ENCODE measurements at regions not wholly inside any gene's neighbourhood (a gene's known extent, or its start where the extent isn't known, plus 50 kb on each side); places are given as distances from the start of the nearest gene placed in this dataset.

- DNase-seq (ENCODE audit: insufficient read length, low spot score) (no peak), FAIRE-seq (no peak)
- no peak for TF ChIP-seq POU2F2 (IDR thresholded peaks at IDR 0.05; ENCODE audit: low read depth, low read length)
- TF ChIP-seq PAX5 (IDR thresholded peaks at IDR 0.05; ENCODE audit: insufficient read depth, low read length, severe bottlenecking): no peak
- TF ChIP-seq SPI1 (IDR thresholded peaks at IDR 0.05; ENCODE audit: low read depth, low read length): no peak
- TF ChIP-seq TAF1 (IDR thresholded peaks at IDR 0.05; ENCODE audit: low read depth, low read length): no peak
- no peak for TF ChIP-seq POLR2AphosphoS5 (IDR thresholded peaks at IDR 0.05; ENCODE audit: low read depth, low read length)
- TF ChIP-seq POLR2A (IDR thresholded peaks at IDR 0.05; ENCODE audit: low read depth, low read length): no peak
Observed at GRCh38 chr2:22213237-22213636, 1089.5 kb downstream of the TDRD15 start.

DNA sequence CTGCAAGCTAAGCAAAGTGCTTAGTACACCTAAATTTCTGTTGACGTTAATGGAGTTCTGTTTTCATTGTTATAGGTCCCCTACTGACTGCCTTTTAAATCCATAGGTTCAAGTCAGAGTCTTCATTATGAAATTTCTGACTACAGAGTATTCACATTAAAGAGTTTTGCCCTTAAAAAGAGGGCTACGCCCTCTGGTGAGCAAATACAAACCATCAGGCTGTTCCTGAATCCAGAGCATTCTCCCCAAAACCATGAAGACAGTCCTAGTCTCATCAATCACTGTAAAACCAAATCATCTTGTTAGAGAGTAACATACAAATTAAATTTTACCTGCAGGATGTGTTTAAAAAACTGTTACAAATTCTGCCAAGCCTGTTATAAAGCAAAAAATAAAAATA is 1091.7 kb downstream of the TDRD15 start:
- no peak for TF ChIP-seq TAF1 (IDR thresholded peaks at IDR 0.05; ENCODE audit: low read depth, low read length)
- no peak for TF ChIP-seq SPI1 (IDR thresholded peaks at IDR 0.05; ENCODE audit: low read depth, low read length)
- DNase-seq (ENCODE audit: insufficient read length, low spot score) (no peak), FAIRE-seq (no peak)

DNA sequence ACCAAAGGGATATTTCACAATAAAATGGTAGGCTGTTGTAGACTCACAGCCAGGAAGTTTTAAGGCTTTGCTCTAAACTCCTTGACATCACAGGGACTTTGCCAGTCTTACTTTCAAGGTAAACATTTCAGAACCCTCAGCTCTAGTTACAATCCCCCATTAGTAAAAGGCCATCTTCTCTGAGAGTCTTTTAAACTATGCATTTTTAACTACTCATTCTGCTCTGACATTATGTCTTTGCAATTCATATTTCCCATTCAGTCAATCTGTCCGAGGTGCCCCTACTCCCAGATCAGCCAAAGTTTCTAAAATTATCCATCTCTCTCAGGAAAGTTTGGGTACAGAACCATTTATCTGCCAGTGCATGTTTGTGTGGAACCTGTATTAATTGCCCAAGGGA is 1094.1 kb downstream of the TDRD15 start:
- FAIRE-seq: no peak
- DNase-seq (ENCODE audit: insufficient read length, low spot score): no peak
- TF ChIP-seq POLR2AphosphoS5 (IDR thresholded peaks at IDR 0.05; ENCODE audit: low read depth, low read length): no peak
- no peak for TF ChIP-seq TAF1 (IDR thresholded peaks at IDR 0.05; ENCODE audit: low read depth, low read length)
- TF ChIP-seq POLR2A (IDR thresholded peaks at IDR 0.05; ENCODE audit: low read depth, low read length): no peak
- no peak for TF ChIP-seq SPI1 (IDR thresholded peaks at IDR 0.05; ENCODE audit: low read depth, low read length)
- no peak for TF ChIP-seq PAX5 (IDR thresholded peaks at IDR 0.05; ENCODE audit: insufficient read depth, low read length, severe bottlenecking)
- TF ChIP-seq POU2F2 (IDR thresholded peaks at IDR 0.05; ENCODE audit: low read depth, low read length): no peak

- DNase-seq (ENCODE audit: insufficient read length, low spot score) (no peak), FAIRE-seq (no peak)
- TF ChIP-seq TAF1 (IDR thresholded peaks at IDR 0.05; ENCODE audit: low read depth, low read length) (no peak), POU2F2 (IDR thresholded peaks at IDR 0.05; ENCODE audit: low read depth, low read length) (no peak), PAX5 (IDR thresholded peaks at IDR 0.05; ENCODE audit: insufficient read depth, low read length, severe bottlenecking) (no peak), SPI1 (IDR thresholded peaks at IDR 0.05; ENCODE audit: low read depth, low read length) (no peak), POLR2AphosphoS5 (IDR thresholded peaks at IDR 0.05; ENCODE audit: low read depth, low read length) (no peak), POLR2A (IDR thresholded peaks at IDR 0.05; ENCODE audit: low read depth, low read length) (no peak)
Observed at GRCh38 chr2:22221006-22221405, 1097.2 kb downstream of the TDRD15 start.

DNA sequence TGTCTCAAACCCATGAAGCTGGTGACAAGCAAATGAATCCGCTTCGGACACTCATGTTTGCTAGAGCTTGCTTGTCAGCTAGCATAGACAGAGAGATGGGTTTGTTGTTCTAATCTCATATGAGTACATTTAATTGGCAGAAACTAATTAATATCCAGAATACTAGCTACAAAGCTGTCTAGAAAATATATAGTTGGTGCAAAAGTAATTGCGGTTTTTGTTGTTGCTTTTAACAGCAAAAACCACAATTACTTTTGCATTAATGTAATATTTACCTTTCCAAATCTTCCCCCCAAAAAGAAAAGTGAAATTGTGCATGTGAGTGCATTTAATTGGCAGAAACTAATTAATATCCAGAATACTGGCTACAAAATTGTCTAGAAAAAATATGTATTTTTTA is 1115.2 kb downstream of the TDRD15 start:
- no peak for FAIRE-seq
- DNase-seq (ENCODE audit: insufficient read length, low spot score): no peak
- TF ChIP-seq TAF1 (IDR thresholded peaks at IDR 0.05; ENCODE audit: low read depth, low read length) (no peak), PAX5 (IDR thresholded peaks at IDR 0.05; ENCODE audit: insufficient read depth, low read length, severe bottlenecking) (no peak), POLR2AphosphoS5 (IDR thresholded peaks at IDR 0.05; ENCODE audit: low read depth, low read length) (no peak), POLR2A (IDR thresholded peaks at IDR 0.05; ENCODE audit: low read depth, low read length) (no peak), POU2F2 (IDR thresholded peaks at IDR 0.05; ENCODE audit: low read depth, low read length) (no peak), SPI1 (IDR thresholded peaks at IDR 0.05; ENCODE audit: low read depth, low read length) (no peak)

DNA sequence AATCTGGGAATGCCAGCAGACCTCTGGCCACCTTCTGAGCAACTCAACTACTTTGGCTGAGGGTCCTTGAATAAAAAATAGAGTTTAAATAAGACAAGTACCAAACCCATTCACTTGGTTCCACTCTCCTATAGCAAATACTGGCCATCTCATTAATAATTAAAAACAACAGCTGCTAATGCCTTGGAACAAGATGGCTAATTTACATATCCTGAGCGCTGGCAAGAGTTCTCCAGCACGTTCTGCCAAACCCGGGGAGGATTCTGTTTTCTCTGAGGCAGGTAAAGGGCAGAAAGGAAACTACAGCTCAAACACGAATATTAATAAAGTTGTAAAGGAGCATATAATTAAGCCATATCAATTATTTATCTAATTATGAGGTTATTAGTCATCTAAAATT is 1123.7 kb downstream of the TDRD15 start:
- no peak for TF ChIP-seq PAX5 (IDR thresholded peaks at IDR 0.05; ENCODE audit: insufficient read depth, low read length, severe bottlenecking)
- no peak for TF ChIP-seq POU2F2 (IDR thresholded peaks at IDR 0.05; ENCODE audit: low read depth, low read length)
- TF ChIP-seq POLR2A (IDR thresholded peaks at IDR 0.05; ENCODE audit: low read depth, low read length): no peak
- no peak for TF ChIP-seq TAF1 (IDR thresholded peaks at IDR 0.05; ENCODE audit: low read depth, low read length)
- no peak for TF ChIP-seq SPI1 (IDR thresholded peaks at IDR 0.05; ENCODE audit: low read depth, low read length)
- no peak for TF ChIP-seq POLR2AphosphoS5 (IDR thresholded peaks at IDR 0.05; ENCODE audit: low read depth, low read length)
- FAIRE-seq (no peak), DNase-seq (ENCODE audit: insufficient read length, low spot score) (no peak)

- FAIRE-seq: no peak
- no peak for TF ChIP-seq POLR2A (IDR thresholded peaks at IDR 0.05; ENCODE audit: low read depth, low read length)
- no peak for TF ChIP-seq SPI1 (IDR thresholded peaks at IDR 0.05; ENCODE audit: low read depth, low read length)
- no peak for TF ChIP-seq PAX5 (IDR thresholded peaks at IDR 0.05; ENCODE audit: insufficient read depth, low read length, severe bottlenecking)
- no peak for TF ChIP-seq TAF1 (IDR thresholded peaks at IDR 0.05; ENCODE audit: low read depth, low read length)
- TF ChIP-seq POLR2AphosphoS5 (IDR thresholded peaks at IDR 0.05; ENCODE audit: low read depth, low read length): no peak
- TF ChIP-seq POU2F2 (IDR thresholded peaks at IDR 0.05; ENCODE audit: low read depth, low read length): no peak
- DNase-seq (ENCODE audit: insufficient read length, low spot score): no peak
Observed at GRCh38 chr2:22248851-22249250, 1125.1 kb downstream of the TDRD15 start.

DNA sequence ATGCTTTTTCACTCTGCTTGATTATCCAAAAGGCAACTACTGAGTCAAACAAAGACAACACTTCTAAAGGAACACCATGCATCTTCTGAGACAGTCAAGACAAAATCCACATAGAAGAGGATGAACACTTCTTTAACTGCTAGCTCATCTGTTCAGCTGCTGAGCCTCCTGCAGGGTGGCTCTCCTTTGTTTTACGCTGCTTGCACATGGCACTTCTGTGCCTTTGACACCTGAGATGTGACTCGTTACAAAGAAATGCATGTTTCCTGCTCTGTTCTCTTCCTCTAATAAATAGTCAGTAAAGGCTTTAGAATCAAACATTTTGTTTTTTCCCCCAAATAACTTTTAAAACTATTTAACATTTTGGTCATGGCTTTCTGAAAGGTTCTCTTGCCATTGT is 1129.4 kb downstream of the TDRD15 start:
- FAIRE-seq (no peak), DNase-seq (ENCODE audit: insufficient read length, low spot score) (no peak)
- no peak for TF ChIP-seq SPI1 (IDR thresholded peaks at IDR 0.05; ENCODE audit: low read depth, low read length)
- TF ChIP-seq PAX5 (IDR thresholded peaks at IDR 0.05; ENCODE audit: insufficient read depth, low read length, severe bottlenecking): no peak
- no peak for TF ChIP-seq TAF1 (IDR thresholded peaks at IDR 0.05; ENCODE audit: low read depth, low read length)

DNA sequence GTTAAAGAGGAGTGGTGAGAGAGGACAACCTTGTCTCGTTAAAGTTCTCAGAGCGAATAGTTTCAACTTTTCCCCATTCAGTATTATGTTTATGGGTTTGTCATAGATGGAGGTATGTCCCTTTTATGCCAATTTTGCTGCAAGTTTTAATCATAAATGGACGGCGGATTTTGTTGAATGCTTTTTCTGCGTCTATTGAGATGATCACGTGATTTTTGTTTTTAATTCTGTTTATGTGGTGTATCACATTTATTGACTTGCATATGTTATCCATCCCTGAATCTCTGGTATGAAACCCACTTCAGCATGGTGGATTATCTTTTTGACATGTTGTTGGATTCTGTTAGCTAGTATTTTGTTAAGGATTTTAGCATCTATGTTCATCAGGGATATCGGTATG is 1123.8 kb upstream of the KLHL29 start:
- FAIRE-seq (no peak), DNase-seq (ENCODE audit: insufficient read length, low spot score) (no peak)
- TF ChIP-seq SPI1 (IDR thresholded peaks at IDR 0.05; ENCODE audit: low read depth, low read length) (no peak), POU2F2 (IDR thresholded peaks at IDR 0.05; ENCODE audit: low read depth, low read length) (no peak), POLR2A (IDR thresholded peaks at IDR 0.05; ENCODE audit: low read depth, low read length) (no peak), TAF1 (IDR thresholded peaks at IDR 0.05; ENCODE audit: low read depth, low read length) (no peak), POLR2AphosphoS5 (IDR thresholded peaks at IDR 0.05; ENCODE audit: low read depth, low read length) (no peak), PAX5 (IDR thresholded peaks at IDR 0.05; ENCODE audit: insufficient read depth, low read length, severe bottlenecking) (no peak)

DNA sequence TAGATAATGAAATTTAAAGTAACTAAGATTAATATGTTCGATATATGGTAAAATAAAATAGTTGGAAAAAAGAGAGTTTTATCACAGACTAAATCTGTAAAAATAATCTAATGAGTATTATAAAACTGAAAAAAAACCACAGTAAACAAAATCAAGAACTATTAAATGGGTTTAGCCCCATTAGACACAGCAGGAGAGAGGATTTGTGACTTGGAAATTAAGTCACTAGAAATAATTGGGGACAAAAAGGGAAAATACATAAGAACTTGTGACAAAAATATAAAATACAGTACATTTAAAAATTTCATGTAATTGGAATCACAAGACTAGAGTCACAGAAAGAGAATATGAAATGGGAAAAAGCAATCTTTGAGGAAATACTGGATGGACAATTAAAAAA is 1114.6 kb upstream of the KLHL29 start:
- FAIRE-seq: no peak
- TF ChIP-seq TAF1 (IDR thresholded peaks at IDR 0.05; ENCODE audit: low read depth, low read length): no peak
- no peak for TF ChIP-seq POLR2AphosphoS5 (IDR thresholded peaks at IDR 0.05; ENCODE audit: low read depth, low read length)
- no peak for TF ChIP-seq POLR2A (IDR thresholded peaks at IDR 0.05; ENCODE audit: low read depth, low read length)
- TF ChIP-seq SPI1 (IDR thresholded peaks at IDR 0.05; ENCODE audit: low read depth, low read length): no peak
- TF ChIP-seq PAX5 (IDR thresholded peaks at IDR 0.05; ENCODE audit: insufficient read depth, low read length, severe bottlenecking): no peak
- TF ChIP-seq POU2F2 (IDR thresholded peaks at IDR 0.05; ENCODE audit: low read depth, low read length): no peak

More for the DNA sequence above, 1114.6 kb upstream of the KLHL29 start:
- no peak for DNase-seq (ENCODE audit: insufficient read length, low spot score)
